ENCODE measurements at regions not wholly inside any gene's neighbourhood (a gene's known extent, or its start where the extent isn't known, plus 50 kb on each side); places are given as distances from the start of the nearest gene placed in this dataset.

GRCh38 chr2:60341151-60341550 lies 212.3 kb downstream of the BCL11A start:
- no peak overlapping the region for H3K4me3 ChIP-seq (ENCODE audit: low read depth, low read length)
- TF ChIP-seq CTCF (IDR thresholded peaks at IDR 0.05; ENCODE audit: low read depth, low read length): no peak

- TF ChIP-seq CTCF (IDR thresholded peaks at IDR 0.05; ENCODE audit: low read depth, low read length): no peak
- no peak overlapping the region for H3K4me3 ChIP-seq (ENCODE audit: low read depth, low read length)
Observed at GRCh38 chr2:60339286-60339685, 214.2 kb downstream of the BCL11A start.

GRCh38 chr2:60337142-60337497 lies 216.3 kb downstream of the BCL11A start:
- TF ChIP-seq CTCF (IDR thresholded peaks at IDR 0.05; ENCODE audit: low read depth, low read length): no peak
- H3K4me3 ChIP-seq (ENCODE audit: low read depth, low read length): no peak overlapping the region

- no peak for TF ChIP-seq CTCF (IDR thresholded peaks at IDR 0.05; ENCODE audit: low read depth, low read length)
- no peak overlapping the region for H3K4me3 ChIP-seq (ENCODE audit: low read depth, low read length)
Observed at GRCh38 chr2:60336442-60337141, 216.9 kb downstream of the BCL11A start.

- TF ChIP-seq CTCF (IDR thresholded peaks at IDR 0.05; ENCODE audit: low read depth, low read length): no peak
Observed at GRCh38 chr2:60335533-60336237, 217.8 kb downstream of the BCL11A start.

GRCh38 chr2:60334610-60335009 lies 218.8 kb downstream of the BCL11A start:
- no peak for TF ChIP-seq CTCF (IDR thresholded peaks at IDR 0.05; ENCODE audit: low read depth, low read length)
- no peak overlapping the region for H3K4me3 ChIP-seq (ENCODE audit: low read depth, low read length)

More at GRCh38 chr2:60335533-60336237, 217.8 kb downstream of the BCL11A start:
- no peak overlapping the region for H3K4me3 ChIP-seq (ENCODE audit: low read depth, low read length)

- no peak overlapping the region for H3K4me3 ChIP-seq (ENCODE audit: low read depth, low read length)
- no peak for TF ChIP-seq CTCF (IDR thresholded peaks at IDR 0.05; ENCODE audit: low read depth, low read length)
Observed at GRCh38 chr2:60333264-60333663, 220.2 kb downstream of the BCL11A start.

Data from WI38 (cell line).